Neural cell (in vitro differentiated cells): ENCODE measurements at regions not wholly inside any gene's neighbourhood (a gene's known extent, or its start where the extent isn't known, plus 50 kb on each side); places are given as distances from the start of the nearest gene placed in this dataset.

Experiments used
- CTCF ChIP-seq: fragments of 450-650 bp; IDR thresholded peaks from 2 replicates; pipeline ENCODE4 v1.5.1; 2014; ENCODE audit warnings: antibody characterized with exemption, mild to moderate bottlenecking, moderate library complexity; ENCODE audit not compliant: poor library complexity, severe bottlenecking
- EP300 ChIP-seq: fragments of 450-650 bp; conservative IDR thresholded peaks from 2 replicates; pipeline ENCODE4 v1.6.1; 2014; ENCODE audit warnings: antibody characterized with exemption, mild to moderate bottlenecking, moderate library complexity; ENCODE audit not compliant: poor library complexity, severe bottlenecking
- EZH2 ChIP-seq: fragments of 200-600, 300-800 bp; shearing (Covaris generic), sonication (generic); IDR thresholded peaks from 2 replicates; pipeline ENCODE4 v1.6.1; 2014; ENCODE audit warnings: antibody characterized with exemption, low read length, borderline replicate concordance, mild to moderate bottlenecking; ENCODE audit not compliant: insufficient read depth, poor library complexity, severe bottlenecking
- POLR2AphosphoS5 ChIP-seq: IDR thresholded peaks from 2 replicates; pipeline ENCODE4 v1.6.1; 2012
- RAD21 ChIP-seq: fragments of 450-650 bp; conservative IDR thresholded peaks from 2 replicates; pipeline ENCODE4 v1.6.1; 2014; ENCODE audit warnings: antibody characterized with exemption, mild to moderate bottlenecking, moderate library complexity
- REST ChIP-seq: IDR thresholded peaks from 2 replicates; pipeline ENCODE4 v1.6.1; 2012; ENCODE audit warnings: borderline replicate concordance
- TAF1 ChIP-seq: IDR thresholded peaks from 2 replicates; pipeline ENCODE4 v1.6.1; 2012; ENCODE audit warnings: low read depth

GRCh38 chr5:15117688-15118087 is 246.1 kb upstream of the ANKH start:
- TF ChIP-seq CTCF = no peak
- TF ChIP-seq EP300 = no peak
- no peak for TF ChIP-seq REST
- no peak for TF ChIP-seq POLR2AphosphoS5
- TF ChIP-seq EZH2 = no peak
- no peak for TF ChIP-seq TAF1
- TF ChIP-seq RAD21 = no peak
